Left ventricle myocardium superior (tissue), 1 donor: ENCODE measurements at regions not wholly inside any gene's neighbourhood (a gene's known extent, or its start where the extent isn't known, plus 50 kb on each side); places are given as distances from the start of the nearest gene placed in this dataset.
"Not testable (repeated sequence)": the region's sequence is repeated elsewhere in the genome, so short reads cannot be mapped to it uniquely, and the experiment has no call there.

Experiments
- ATAC-seq: fragments of 200-7000 bp; cut with Tn5 transposase; one replicate; pipeline ENCODE4 v1.9.1; 2020; ENCODE audit warnings: mild to moderate bottlenecking, moderate library complexity
- DNase-seq: peaks from one replicate; pipeline ENCODE4 v3.0.0-alpha.2; 2020
- intact Hi-C: fragments of 100-400 bp; cut with micrococcal nuclease; formaldehyde crosslinking; loops from one replicate; pipeline ENCODE4 v1.11.0; 2022
- donor health status: DM: no; HTN: yes; CAD: no; lungs with severe emphysema.

DNA sequence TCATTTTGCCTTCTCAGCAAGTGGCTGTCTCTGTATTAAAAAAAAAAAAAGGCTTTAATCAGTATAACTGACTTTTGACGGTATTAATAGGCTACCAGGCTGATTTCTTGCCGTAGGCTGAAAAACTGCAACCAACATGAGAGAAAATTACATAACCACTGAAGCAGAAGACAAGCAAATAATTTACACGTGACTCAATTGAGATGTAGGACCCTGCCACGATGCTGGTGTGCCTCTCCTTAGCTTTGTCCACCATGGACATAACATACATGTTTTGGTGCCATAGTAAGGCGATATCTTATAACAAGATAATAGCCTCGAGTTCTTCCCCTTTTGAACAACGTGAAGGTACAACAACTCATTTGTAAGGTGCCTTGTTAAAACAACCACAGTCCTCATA lies 88.7 kb upstream of the GRIP1 start:
- intact Hi-C loops = no loop called here
- ATAC-seq = no peak

GRCh38 chr12:66768293-66768692 lies 89.4 kb upstream of the GRIP1 start:
- DNase-seq (no peak), ATAC-seq (no peak)
- intact Hi-C loops = no loop called here

More for the DNA sequence above, 88.7 kb upstream of the GRIP1 start:
- DNase-seq = no peak

GRCh38 chr12:66774929-66775328 lies 96.1 kb upstream of the GRIP1 start:
- intact Hi-C loops = no loop called here
- ATAC-seq (no peak), DNase-seq (no peak)

- DNase-seq (no peak), ATAC-seq (no peak)
- intact Hi-C loops = no loop called here
These were observed 97.0 kb upstream of the GRIP1 start for GRCh38 chr12:66775871-66776270.

DNA sequence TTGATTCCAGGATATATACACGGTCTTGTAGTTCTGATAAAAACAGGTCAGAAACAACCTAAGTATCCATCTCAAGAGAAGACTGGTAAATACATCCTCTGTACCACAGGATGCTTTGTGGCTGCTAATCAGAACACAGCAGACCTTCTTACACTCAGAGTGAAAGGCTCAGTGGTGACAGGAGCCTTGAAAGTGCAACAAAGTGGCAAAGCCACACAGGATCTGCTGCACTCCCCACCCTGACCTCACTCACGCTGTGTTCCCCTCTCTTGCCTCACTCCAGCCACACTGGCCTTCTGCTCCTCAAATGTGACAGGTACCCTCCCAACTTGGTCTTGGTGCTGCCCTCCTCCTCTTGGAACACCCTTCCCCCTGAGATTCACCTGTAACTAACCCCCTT lies 98.1 kb upstream of the GRIP1 start:
- intact Hi-C loops = no loop called here
- ATAC-seq = no peak

DNA sequence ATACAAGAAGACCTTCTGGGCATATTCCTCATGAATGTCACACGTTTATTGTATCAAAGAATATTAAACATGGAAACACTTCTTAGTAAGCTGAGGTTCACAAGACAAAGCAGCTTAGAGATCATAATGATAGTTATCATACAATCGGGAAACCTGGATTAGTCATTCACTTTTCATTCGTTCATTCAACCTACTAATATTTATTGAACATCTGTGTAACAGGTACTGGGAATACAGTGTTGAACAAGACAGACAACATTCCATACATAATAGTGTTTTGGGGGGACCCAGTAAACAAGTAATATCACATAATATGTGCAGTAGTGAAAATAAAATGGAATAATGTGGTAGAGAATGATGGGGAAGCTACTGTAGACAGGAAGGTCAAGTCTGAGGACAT lies 100.6 kb upstream of the GRIP1 start:
- ATAC-seq (no peak), DNase-seq (no peak)
- intact Hi-C loops = no loop called here

More for the DNA sequence above, 98.1 kb upstream of the GRIP1 start:
- no peak for DNase-seq

DNA sequence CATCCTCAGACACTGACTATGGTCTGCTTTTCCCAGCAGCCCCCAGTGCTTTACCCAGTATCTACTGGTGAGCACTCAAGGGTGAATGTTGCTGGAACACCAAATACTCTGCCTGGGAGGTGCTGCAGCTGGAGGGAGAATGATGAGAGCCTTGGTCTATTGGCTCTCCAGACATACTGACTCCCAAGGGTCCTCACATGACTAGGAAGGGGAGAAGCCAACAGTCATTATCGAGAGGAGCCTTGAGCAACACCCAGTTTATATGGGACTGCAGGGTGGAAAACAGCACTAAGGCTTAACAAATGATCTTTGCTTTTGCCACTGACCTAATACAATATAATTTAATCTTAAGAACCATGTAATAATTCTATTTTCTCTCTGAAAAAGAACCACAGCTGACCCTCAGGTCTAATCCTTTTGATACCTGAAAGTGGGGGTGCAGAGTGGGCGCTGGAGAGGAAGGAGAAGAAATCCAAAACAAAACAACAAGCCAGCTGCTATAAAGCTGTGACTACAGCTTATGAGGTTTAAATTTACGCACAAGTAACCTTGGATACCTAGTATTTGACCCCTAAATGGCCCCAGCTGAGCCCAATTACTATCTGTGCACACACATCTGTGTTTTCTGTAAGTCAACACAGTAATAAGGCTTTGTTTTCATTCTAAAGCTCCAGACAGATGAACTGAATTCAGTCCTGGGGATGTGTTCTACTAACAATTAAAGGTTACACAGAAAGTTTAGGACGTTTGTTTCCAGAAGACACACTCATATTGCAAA lies 107.8 kb upstream of the GRIP1 start:
- intact Hi-C loops = no loop called here
- no peak for ATAC-seq
- no peak for DNase-seq

DNA sequence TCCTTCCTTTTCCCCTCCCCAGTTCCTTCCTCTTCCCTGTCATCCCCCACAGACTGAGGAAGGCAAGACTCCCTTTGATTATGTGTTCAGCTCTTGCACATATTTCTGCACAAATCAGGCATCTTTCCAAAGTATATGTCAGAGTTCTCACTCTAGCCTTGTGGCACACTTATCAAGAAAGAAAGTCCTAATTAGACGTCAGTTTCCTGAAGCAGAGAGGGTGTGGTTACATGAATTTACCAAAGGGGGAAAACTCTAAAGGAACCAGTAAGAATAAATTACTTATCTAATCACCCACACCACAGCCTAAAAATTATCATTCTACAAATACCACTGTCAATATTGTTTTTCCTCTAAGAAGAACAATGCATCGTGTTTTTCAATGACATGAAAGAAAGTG lies 120.7 kb upstream of the GRIP1 start:
- intact Hi-C loops = no loop called here
- DNase-seq (no peak), ATAC-seq (no peak)

DNA sequence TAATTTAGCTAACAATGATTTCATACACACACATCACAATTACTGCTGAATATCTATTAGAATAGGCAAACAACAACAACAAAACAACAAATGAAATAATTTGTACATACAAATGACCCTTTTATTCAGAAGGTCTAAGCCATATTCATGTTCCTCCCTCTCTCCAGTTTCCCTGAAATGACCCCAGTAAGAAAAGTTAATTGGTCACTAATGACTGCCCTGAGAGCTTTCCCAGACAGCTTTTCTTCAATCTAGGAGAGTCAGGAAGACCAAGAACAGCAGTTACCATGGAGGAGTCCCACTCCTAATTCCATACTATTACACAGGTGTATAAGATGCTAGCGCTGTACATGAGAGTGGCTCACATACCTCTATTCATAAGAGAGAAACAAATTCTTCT lies 121.2 kb upstream of the GRIP1 start:
- ATAC-seq (no peak), DNase-seq (no peak)
- intact Hi-C loops = no loop called here

- ATAC-seq = no peak
- no peak for DNase-seq
- intact Hi-C loops = no loop called here
These were observed 125.1 kb upstream of the GRIP1 start for GRCh38 chr12:66803930-66804329.

GRCh38 chr12:66804563-66804974 lies 125.7 kb upstream of the GRIP1 start:
- intact Hi-C loops = no loop called here
- DNase-seq = no peak
- ATAC-seq = no peak

DNA sequence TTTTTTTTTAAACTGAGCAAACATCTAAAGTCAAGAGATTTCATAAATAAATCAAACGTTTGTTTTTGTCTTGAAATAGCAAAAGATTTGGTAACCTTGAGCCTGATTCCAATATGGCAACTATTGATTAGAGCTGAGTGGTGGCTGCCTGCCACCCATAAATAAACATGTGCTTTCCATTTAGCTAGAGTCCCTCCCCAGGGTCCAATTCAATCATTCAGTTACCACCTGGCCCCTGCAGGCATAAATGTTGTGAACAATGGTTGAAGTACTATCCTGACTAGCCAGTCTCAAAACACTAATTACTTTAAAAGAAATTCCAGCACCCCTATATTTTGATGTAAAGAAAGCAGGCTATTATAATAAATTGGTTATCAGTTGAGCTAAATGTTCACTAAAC lies 129.7 kb upstream of the GRIP1 start:
- DNase-seq (no peak), ATAC-seq (no peak)
- intact Hi-C loops = no loop called here

DNA sequence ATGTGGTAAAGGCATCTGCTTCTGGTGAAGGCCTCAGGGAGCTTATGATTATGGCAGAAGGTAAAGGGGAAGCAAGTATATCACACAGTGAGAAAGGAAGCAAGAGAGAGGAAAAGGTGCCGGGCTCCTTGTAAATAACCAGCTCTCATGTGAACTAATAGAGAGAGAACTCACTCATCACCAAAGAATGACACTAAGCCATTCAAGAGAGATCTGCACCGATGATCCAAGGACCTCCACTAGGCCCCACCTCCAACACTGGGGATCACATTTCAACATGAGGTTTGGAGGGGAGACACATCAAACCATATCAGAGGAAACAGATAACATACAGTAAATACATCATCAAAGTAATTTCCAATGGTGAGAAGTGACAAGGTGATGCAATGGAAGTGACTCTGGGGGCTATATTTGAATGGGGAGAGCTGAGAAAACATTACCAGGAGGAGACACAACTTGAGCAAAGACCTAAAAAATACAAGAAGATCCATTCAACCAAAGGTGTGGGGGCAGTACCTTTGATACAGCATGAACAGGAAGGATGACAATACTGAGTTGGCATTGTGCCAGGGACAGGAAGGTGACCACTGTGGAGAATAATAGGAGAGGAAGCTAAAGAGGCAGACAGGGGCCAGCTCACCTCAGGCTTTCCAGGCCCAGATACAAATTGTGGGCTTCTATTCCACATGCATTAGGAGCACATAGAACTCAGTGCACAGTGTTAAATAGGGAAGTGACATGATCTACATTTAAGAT lies 134.4 kb upstream of the GRIP1 start:
- no peak for DNase-seq
- intact Hi-C loops = no loop called here
- ATAC-seq = no peak

- DNase-seq (no peak), ATAC-seq (no peak)
- intact Hi-C loops = no loop called here
These were observed 140.7 kb upstream of the GRIP1 start for GRCh38 chr12:66819587-66819986.

- intact Hi-C loops = no loop called here
- DNase-seq = no peak
- no peak for ATAC-seq
These were observed 144.1 kb upstream of the GRIP1 start for GRCh38 chr12:66822961-66823360.

DNA sequence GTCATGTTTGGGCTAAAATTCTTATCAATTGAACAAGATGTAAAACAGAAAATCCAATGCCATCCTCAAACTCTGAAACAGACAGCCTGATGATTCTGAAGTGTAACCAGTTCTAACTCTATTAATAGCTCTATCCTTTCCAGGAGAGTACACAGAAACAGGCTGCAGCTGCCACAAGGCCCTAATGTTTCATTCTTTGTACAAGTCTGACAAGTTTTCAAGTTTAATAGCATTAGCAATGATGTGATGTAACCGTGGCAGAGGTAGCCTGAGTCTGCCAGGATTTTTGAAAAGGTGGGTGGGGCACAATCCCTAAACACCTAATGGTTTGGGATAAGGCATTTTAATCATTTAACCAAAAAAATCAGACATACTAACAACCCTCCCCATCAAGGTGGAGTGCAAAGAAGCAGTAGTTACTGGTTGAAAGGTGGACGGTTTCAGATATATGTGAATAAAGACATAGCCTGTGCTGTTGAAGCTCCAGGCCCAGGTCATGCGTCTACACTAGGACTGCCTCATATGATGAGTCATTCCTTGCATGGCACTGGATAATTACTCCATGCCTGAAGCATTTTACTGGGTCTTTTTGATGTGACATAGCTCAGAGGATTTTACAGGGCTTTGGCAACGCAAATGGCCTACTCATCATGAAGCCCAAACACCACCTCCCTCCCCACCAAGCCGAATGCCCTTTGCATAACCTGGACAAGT lies 145.1 kb upstream of the GRIP1 start:
- ATAC-seq = no peak
- DNase-seq = no peak
- intact Hi-C loops = no loop called here

DNA sequence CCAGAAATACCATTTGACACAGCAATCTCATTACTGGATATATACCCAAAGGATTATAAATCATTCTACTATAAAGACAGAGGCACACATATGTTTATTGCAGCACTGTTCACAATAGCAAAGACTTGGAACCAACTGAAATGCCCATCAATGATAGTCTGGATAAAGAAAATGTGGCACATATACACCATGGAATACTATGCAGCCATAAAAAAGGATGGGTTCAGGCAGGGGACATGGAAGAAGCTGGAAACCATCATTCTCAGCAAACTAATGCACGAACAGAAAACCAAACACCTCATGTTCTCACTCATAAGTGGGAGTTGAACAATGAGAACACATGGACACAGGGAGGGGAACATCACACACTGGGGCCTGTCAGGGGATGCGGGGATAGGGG lies 147.0 kb upstream of the GRIP1 start:
- DNase-seq, ATAC-seq, intact Hi-C loops: not testable (repeated sequence)

- DNase-seq (no peak), ATAC-seq (no peak)
- intact Hi-C loops = no loop called here
These were observed 150.9 kb upstream of the GRIP1 start for GRCh38 chr12:66829660-66830325.

DNA sequence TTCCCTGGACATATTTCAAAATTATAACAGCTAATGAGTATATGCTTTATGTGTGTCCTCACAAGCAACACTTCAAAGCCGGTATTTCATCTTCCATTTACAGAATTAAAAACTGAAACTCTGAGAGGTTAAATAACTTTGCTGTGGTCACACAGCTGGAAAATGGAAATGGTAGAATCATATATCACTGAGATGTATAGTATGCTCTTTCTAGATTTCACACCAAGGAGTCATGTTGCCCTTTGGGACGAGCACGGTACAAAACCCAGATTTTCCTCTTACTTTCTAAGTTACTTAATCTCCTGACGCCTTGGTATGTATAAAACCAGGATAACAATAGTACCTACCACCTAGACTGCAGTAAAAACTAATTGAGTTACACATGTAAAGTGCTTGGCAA lies 152.6 kb upstream of the GRIP1 start:
- intact Hi-C loops = no loop called here
- ATAC-seq (no peak), DNase-seq (no peak)

- intact Hi-C loops = no loop called here
- ATAC-seq (no peak), DNase-seq (no peak)
These were observed 154.1 kb upstream of the GRIP1 start for GRCh38 chr12:66832997-66833396.
